HG03095 (cell line): ENCODE measurements at regions not wholly inside any gene's neighbourhood (a gene's known extent, or its start where the extent isn't known, plus 50 kb on each side); places are given as distances from the start of the nearest gene placed in this dataset.
"Not testable (repeated sequence)": the region's sequence is repeated elsewhere in the genome, so short reads cannot be mapped to it uniquely, and the experiment has no call there.

Source experiments
- ATAC-seq: cut with Tn5 transposase; IDR thresholded peaks from one replicate; pipeline ENCODE4 v1.9.1; 2021; ENCODE audit warnings: moderate library complexity; ENCODE audit not compliant: unreplicated experiment

DNA sequence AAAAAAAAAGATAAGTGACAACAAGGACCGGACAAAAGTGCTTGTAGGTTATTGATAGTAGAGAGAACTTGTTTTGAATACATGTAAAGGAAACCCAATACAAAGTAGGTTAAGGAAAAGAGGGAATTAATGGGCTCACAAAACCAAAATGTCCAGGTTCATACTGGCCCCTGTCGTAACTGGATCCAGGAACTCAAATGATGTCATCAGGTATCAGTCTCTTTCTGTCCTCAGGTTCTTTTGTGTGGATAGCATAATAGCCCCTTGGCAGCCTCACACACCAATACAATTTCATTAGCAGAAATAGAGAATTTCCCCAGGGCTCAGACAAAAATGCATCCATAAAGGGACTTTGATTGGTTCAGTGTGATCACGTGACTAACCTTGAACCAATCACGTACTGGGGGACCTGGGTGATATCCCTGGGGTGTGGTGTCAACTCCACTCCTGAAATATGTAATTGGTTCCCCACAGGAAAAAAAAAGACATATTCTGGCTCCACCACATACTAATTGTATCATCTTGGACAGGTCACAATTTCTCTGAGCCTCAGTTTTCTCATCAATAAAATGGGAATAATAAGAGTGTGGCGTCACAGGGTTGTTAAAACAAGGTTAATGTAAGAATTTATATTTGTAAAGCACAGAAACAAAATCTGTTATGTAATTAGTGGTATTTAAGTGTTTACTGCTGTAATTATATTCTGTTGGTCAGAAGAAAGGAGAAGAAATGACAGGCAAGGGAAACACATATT, 174.8 kb downstream of the PDGFRA start:
- ATAC-seq, result no peak

- ATAC-seq, result not testable (repeated sequence)
Observed at GRCh38 chr4:54409270-54409817, 180.3 kb downstream of the PDGFRA start.

DNA sequence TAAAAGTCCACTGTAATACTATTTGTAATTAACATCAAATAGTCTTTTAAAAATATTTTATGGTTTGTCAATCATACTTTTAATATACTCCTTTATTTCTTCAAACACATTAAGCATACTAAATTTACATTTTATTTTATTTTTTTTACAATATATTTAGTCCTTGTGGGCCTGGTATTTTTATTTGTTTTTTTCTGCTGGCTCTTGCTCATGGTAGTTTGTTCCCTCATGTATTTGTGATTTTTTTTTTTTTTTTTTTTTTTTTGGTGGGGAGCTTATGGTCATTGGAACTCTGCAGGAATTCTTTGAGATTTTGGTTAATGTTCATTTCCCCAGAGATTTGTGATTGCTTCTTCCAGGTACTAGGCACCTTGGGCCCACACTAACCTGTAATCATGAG, 185.5 kb downstream of the PDGFRA start:
- ATAC-seq, result no peak

GRCh38 chr4:54417476-54417875, 188.4 kb downstream of the PDGFRA start:
- ATAC-seq, result no peak

DNA sequence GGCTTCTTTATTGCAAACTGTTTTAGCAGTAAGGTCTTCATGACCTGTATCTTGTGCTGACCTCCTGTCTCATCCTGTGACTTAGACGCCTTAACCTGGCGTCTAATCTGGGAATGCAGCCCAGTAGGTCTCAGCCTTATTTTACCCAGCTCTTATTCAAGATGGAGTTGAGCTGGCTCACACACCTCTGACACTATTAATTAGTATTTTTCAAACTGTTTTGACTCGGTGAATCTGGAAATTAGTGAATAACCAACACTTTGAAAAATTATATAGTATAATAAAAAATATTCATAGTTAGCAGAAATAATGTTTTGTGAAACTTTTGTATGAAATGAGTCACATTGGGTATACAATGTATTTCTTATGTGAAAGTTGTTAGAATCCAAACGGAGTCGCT, 189.4 kb downstream of the PDGFRA start:
- ATAC-seq, result no peak

DNA sequence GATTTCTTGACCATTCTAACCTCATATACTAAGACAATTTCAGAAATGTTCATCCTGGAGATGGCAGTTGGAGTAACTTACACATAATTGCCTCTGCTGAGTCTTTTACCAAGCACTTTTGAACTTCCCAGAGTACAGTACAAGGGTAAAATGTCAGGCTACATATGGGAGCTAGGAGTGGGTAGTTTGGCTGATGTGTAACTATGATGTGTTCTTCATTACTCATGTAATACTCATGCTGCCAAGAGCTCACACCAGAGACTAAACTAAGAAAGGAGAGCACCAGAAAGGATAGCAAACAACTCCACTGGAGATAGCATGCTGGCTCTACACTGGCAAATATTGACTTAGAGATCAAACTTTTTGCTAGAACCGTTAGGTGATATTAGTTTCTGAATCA, 194.0 kb downstream of the PDGFRA start:
- no peak for ATAC-seq

- no peak for ATAC-seq
Observed at GRCh38 chr4:54427826-54428225, 198.7 kb downstream of the PDGFRA start.

GRCh38 chr4:54428940-54429339, 199.8 kb downstream of the PDGFRA start:
- ATAC-seq, result no peak

- ATAC-seq, result no peak
Observed at GRCh38 chr4:54433686-54434085, 204.6 kb downstream of the PDGFRA start.

GRCh38 chr4:54439831-54440243, 210.7 kb downstream of the PDGFRA start:
- no peak for ATAC-seq

- ATAC-seq, result no peak
Observed at GRCh38 chr4:54440394-54441136, 211.5 kb downstream of the PDGFRA start.

DNA sequence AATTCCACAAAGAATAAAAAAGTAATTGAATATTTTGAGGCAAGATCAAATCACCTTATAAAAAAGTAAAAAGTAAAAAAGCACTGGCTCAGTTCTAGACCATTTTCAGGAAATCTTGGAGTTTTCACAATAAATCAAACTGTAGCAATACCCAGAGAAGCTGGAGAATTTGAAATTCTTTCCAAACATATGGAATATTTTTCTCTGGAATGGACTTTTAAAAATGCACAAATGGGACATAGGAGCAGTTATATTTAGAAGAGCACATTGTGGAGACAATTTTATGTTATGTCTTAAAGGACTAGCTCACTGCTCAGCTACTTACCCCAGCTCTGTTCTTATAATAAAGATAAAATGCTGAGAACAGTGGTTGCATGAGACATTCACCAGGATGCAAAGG, 211.9 kb upstream of the KIT start:
- no peak for ATAC-seq

DNA sequence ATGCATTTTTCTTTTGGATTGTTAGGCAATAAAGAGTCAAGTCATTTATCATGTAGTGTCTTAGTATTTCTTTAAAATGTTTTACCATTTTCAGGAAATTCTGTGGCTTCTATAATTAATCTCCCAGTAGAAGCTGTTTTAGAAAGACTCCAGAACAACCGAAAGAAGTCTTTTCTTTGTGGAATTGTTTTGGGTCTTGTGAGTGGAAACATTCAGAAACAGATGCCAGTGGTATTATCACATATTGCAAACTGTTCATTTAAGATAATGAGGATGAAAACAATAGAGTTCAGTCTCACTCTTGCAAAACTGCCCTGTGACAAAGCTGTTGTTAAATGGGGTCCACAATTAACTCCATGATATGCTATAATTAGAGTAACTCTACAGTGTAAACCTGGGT, 211.2 kb upstream of the KIT start:
- no peak for ATAC-seq

GRCh38 chr4:54447304-54447703, 210.5 kb upstream of the KIT start:
- no peak for ATAC-seq

- ATAC-seq, result no peak
Observed at GRCh38 chr4:54449999-54450398, 207.8 kb upstream of the KIT start.

- not testable (repeated sequence) for ATAC-seq
Observed at GRCh38 chr4:54466960-54467359, 190.8 kb upstream of the KIT start.

DNA sequence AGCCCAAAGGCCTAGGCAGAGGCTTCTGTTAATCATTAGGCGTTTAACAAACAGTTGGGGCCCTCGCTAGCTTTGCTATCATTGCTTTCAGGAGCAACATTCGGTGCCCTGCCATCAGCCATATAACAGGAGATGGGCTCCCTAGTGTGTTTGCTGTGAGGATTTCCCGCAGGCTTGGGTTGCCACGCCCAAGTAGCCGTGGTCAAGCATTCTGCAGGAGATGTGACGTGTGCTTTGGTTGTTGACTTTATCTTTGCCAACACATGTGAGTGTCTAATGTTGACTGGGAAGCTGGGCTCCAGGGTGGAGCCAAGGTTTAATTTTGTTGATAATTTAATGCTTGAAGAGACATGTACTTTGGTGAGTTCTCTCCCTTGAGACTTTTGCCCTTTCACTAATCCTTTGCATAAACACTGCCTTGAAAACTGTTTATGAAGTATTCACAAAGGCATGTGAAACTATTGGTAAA, 184.6 kb upstream of the KIT start:
- no peak for ATAC-seq

GRCh38 chr4:54473798-54474197, 184.0 kb upstream of the KIT start:
- ATAC-seq, result no peak

- no peak for ATAC-seq
Observed at GRCh38 chr4:54475546-54475945, 182.2 kb upstream of the KIT start.

- no peak for ATAC-seq
Observed at GRCh38 chr4:54482529-54483200, 175.1 kb upstream of the KIT start.

- ATAC-seq, result no peak
Observed at GRCh38 chr4:54484383-54484782, 173.4 kb upstream of the KIT start.
